GM12891 (cell line): ENCODE measurements at regions not wholly inside any gene's neighbourhood (a gene's known extent, or its start where the extent isn't known, plus 50 kb on each side); places are given as distances from the start of the nearest gene placed in this dataset.

Experiments
- PAX5 ChIP-seq: IDR thresholded peaks from 2 replicates; pipeline ENCODE4 v1.6.1; 2011; ENCODE audit warnings: low read length, moderate library complexity, mild to moderate bottlenecking; ENCODE audit not compliant: insufficient read depth, severe bottlenecking
- POLR2A ChIP-seq: IDR thresholded peaks from 2 replicates; pipeline ENCODE4 v1.6.1; 2011; ENCODE audit warnings: low read depth, low read length, control low read depth
- POU2F2 ChIP-seq: IDR thresholded peaks from 2 replicates; pipeline ENCODE4 v1.6.1; 2011; ENCODE audit warnings: low read depth, mild to moderate bottlenecking, control low read depth, low read length, moderate library complexity
- TAF1 ChIP-seq: IDR thresholded peaks from 2 replicates; pipeline ENCODE4 v1.6.1; 2011; ENCODE audit warnings: low read depth, low read length, control low read depth

GRCh38 chr18:46296656-46297055 lies 192.5 kb downstream of the HAUS1 start:
- TF ChIP-seq POLR2A (no peak), PAX5 (no peak), TAF1 (no peak), POU2F2 (no peak)
